ENCODE measurements at regions not wholly inside any gene's neighbourhood (a gene's known extent, or its start where the extent isn't known, plus 50 kb on each side); places are given as distances from the start of the nearest gene placed in this dataset.

DNA sequence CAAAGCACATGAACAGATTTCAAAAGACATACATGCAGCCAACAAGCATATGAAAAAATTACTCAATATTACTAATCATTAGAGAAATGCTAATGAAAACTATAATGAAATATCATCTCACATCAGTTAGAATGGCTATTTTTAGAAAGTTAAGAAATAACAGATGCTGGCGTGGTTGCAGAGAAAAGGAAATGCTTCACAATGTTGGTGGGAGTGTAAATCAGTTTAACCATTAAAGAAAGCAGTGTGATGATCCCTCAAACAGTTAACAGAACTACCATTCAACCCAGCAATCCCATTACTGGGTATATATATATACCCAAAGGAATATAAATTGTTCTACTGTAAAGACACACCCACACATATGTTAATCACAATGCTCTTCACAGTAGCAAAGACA, 117.7 kb upstream of the SETBP1 start:
- no peak for TF ChIP-seq EZH2phosphoT487 (conservative IDR thresholded peaks at IDR 0.05; ENCODE audit: low read length)
- TF ChIP-seq, protein P1, sequence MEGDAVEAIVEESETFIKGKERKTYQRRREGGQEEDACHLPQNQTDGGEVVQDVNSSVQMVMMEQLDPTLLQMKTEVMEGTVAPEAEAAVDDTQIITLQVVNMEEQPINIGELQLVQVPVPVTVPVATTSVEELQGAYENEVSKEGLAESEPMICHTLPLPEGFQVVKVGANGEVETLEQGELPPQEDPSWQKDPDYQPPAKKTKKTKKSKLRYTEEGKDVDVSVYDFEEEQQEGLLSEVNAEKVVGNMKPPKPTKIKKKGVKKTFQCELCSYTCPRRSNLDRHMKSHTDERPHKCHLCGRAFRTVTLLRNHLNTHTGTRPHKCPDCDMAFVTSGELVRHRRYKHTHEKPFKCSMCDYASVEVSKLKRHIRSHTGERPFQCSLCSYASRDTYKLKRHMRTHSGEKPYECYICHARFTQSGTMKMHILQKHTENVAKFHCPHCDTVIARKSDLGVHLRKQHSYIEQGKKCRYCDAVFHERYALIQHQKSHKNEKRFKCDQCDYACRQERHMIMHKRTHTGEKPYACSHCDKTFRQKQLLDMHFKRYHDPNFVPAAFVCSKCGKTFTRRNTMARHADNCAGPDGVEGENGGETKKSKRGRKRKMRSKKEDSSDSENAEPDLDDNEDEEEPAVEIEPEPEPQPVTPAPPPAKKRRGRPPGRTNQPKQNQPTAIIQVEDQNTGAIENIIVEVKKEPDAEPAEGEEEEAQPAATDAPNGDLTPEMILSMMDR (IDR thresholded peaks at IDR 0.05; ENCODE audit: insufficient read depth, low read length, poor library complexity, severe bottlenecking): no peak
- Histone ChIP-seq H3F3A (ENCODE audit: insufficient read depth) (no peaks in the 10 kb centered on the region), H4K20me1 (ENCODE audit: low read depth, low read length) (no peaks in the 10 kb centered on the region), H3K9me3 (ENCODE audit: insufficient read depth, low read length) (no peaks in the 10 kb centered on the region), H3K9me2 (replicated peaks; ENCODE audit: insufficient read depth, low read length) (no peaks in the 10 kb centered on the region), H2AFZ (ENCODE audit: low read depth, low read length, severe bottlenecking) (no peak overlapping the region), H3K36me3 (ENCODE audit: low read length) (no peaks in the 10 kb centered on the region), H3K27ac (ENCODE audit: low read depth, low read length) (no peak overlapping the region), H3K4me3 (ENCODE audit: insufficient read depth, low read length, poor library complexity, severe bottlenecking) (no peak overlapping the region), H3K79me2 (ENCODE audit: insufficient read depth, low read length) (no peaks in the 10 kb centered on the region), H3K4me2 (ENCODE audit: low read depth, low read length, poor library complexity, severe bottlenecking) (no peak overlapping the region), H3K9ac (ENCODE audit: low read length) (no peak overlapping the region), H3K27me3 (ENCODE audit: low read length) (no peaks in the 10 kb centered on the region)

GRCh38 chr18:44564922-44565321, 115.8 kb upstream of the SETBP1 start:
- H4K20me1 ChIP-seq (ENCODE audit: low read depth, low read length): no peaks in the 10 kb centered on the region
- no peaks in the 10 kb centered on the region for H3K27me3 ChIP-seq (ENCODE audit: low read length)
- H3F3A ChIP-seq (ENCODE audit: insufficient read depth): no peaks in the 10 kb centered on the region
- no peak overlapping the region for H3K27ac ChIP-seq (ENCODE audit: low read depth, low read length)
- no peak overlapping the region for H2AFZ ChIP-seq (ENCODE audit: low read depth, low read length, severe bottlenecking)
- H3K4me2 ChIP-seq (ENCODE audit: low read depth, low read length, poor library complexity, severe bottlenecking): no peak overlapping the region
- H3K36me3 ChIP-seq (ENCODE audit: low read length): no peaks in the 10 kb centered on the region
- H3K79me2 ChIP-seq (ENCODE audit: insufficient read depth, low read length): no peaks in the 10 kb centered on the region
- TF ChIP-seq EZH2phosphoT487 (conservative IDR thresholded peaks at IDR 0.05; ENCODE audit: low read length): no peak
- TF ChIP-seq, protein P1 (IDR thresholded peaks at IDR 0.05; ENCODE audit: insufficient read depth, low read length, poor library complexity, severe bottlenecking): no peak
- H3K4me3 ChIP-seq (ENCODE audit: insufficient read depth, low read length, poor library complexity, severe bottlenecking): no peak overlapping the region
- no peak overlapping the region for H3K9ac ChIP-seq (ENCODE audit: low read length)
- no peaks in the 10 kb centered on the region for H3K9me2 ChIP-seq (replicated peaks; ENCODE audit: insufficient read depth, low read length)
- no peaks in the 10 kb centered on the region for H3K9me3 ChIP-seq (ENCODE audit: insufficient read depth, low read length)

- H3K4me2 ChIP-seq (ENCODE audit: low read depth, low read length, poor library complexity, severe bottlenecking): no peak overlapping the region
- no peaks in the 10 kb centered on the region for H3F3A ChIP-seq (ENCODE audit: insufficient read depth)
- TF ChIP-seq, protein P1 (IDR thresholded peaks at IDR 0.05; ENCODE audit: insufficient read depth, low read length, poor library complexity, severe bottlenecking): no peak
- no peak for TF ChIP-seq EZH2phosphoT487 (conservative IDR thresholded peaks at IDR 0.05; ENCODE audit: low read length)
- H3K4me3 ChIP-seq (ENCODE audit: insufficient read depth, low read length, poor library complexity, severe bottlenecking): no peak overlapping the region
- no peaks in the 10 kb centered on the region for H4K20me1 ChIP-seq (ENCODE audit: low read depth, low read length)
- no peak overlapping the region for H3K9ac ChIP-seq (ENCODE audit: low read length)
- no peaks in the 10 kb centered on the region for H3K9me2 ChIP-seq (replicated peaks; ENCODE audit: insufficient read depth, low read length)
- H3K9me3 ChIP-seq (ENCODE audit: insufficient read depth, low read length): no peaks in the 10 kb centered on the region
- H3K27me3 ChIP-seq (ENCODE audit: low read length): no peaks in the 10 kb centered on the region
- no peak overlapping the region for H2AFZ ChIP-seq (ENCODE audit: low read depth, low read length, severe bottlenecking)
- no peak overlapping the region for H3K27ac ChIP-seq (ENCODE audit: low read depth, low read length)
- no peaks in the 10 kb centered on the region for H3K36me3 ChIP-seq (ENCODE audit: low read length)
- no peaks in the 10 kb centered on the region for H3K79me2 ChIP-seq (ENCODE audit: insufficient read depth, low read length)
These were observed 112.3 kb upstream of the SETBP1 start for GRCh38 chr18:44568342-44568741.

Data from SU-DHL-6 (cell line).